ENCODE measurements at regions not wholly inside any gene's neighbourhood (a gene's known extent, or its start where the extent isn't known, plus 50 kb on each side); places are given as distances from the start of the nearest gene placed in this dataset.
"Not testable (repeated sequence)": the region's sequence is repeated elsewhere in the genome, so short reads cannot be mapped to it uniquely, and the experiment has no call there.

DNA sequence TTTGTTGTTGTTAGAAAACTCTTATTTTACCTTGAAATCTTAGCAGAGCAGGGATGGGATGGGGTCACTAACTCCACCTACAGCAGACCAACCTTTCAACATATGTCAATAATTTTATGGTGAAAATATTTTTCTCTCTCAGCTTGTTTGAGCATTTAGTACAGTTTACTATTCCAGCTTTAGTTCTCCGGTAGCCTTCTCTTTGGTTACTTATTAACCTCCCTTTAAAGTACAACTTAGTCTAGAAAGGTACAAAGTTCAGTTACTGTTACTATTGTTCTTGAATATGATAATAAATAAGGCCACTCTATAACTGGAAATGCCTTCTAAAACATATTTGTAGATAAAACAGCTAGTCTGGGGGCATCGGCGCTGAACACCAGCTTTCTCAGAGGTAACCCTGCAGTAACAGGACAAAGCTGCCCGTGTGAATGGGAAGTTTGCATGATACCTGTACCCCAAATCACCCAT, 233.3 kb downstream of the PCSK1 start:
- H3K27ac Mint-ChIP-seq, result no peak overlapping the region
- no peak for DNase-seq
- no peak for TF ChIP-seq CTCF (IDR thresholded peaks at IDR 0.05)
- peaks cover 3% of the 10 kb centered on the region for H3K27me3 Mint-ChIP-seq
- H3K4me1 Mint-ChIP-seq, result no peaks in the 10 kb centered on the region
- no peaks in the 10 kb centered on the region for H3K36me3 Mint-ChIP-seq (ENCODE audit: low read depth)
- H3K4me3 Mint-ChIP-seq, result no peak overlapping the region
- no peaks in the 10 kb centered on the region for H3K9me3 Mint-ChIP-seq
- ChIA-PET POLR2A (no interaction called here), CTCF (no interaction called here)
- intact Hi-C loops (cut with micrococcal nuclease), result no loop called here
- ATAC-seq (ENCODE audit: low read depth), result no peak

GRCh38 chr5:96198356-96199058, 234.5 kb downstream of the PCSK1 start:
- TF ChIP-seq CTCF (IDR thresholded peaks at IDR 0.05), result no peak
- intact Hi-C loops (cut with micrococcal nuclease), result no loop called here
- Mint-ChIP-seq H3K27ac (no peak overlapping the region), H3K36me3 (ENCODE audit: low read depth) (no peaks in the 10 kb centered on the region), H3K9me3 (no peaks in the 10 kb centered on the region), H3K27me3 (peaks cover 3% of the 10 kb centered on the region), H3K4me1 (no peaks in the 10 kb centered on the region), H3K4me3 (no peak overlapping the region)
- CTCF ChIA-PET, result no interaction called here
- DNase-seq (no peak), ATAC-seq (ENCODE audit: low read depth) (no peak)
- POLR2A ChIA-PET, result no interaction called here

- intact Hi-C loops (cut with micrococcal nuclease); CTCF ChIA-PET; H3K27me3 Mint-ChIP-seq; H3K4me3 Mint-ChIP-seq; ATAC-seq (ENCODE audit: low read depth); POLR2A ChIA-PET; H3K36me3 Mint-ChIP-seq (ENCODE audit: low read depth); H3K27ac Mint-ChIP-seq; H3K4me1 Mint-ChIP-seq; H3K9me3 Mint-ChIP-seq; DNase-seq: not testable (repeated sequence)
Measured at GRCh38 chr5:96197767-96198166, 235.3 kb downstream of the PCSK1 start.

DNA sequence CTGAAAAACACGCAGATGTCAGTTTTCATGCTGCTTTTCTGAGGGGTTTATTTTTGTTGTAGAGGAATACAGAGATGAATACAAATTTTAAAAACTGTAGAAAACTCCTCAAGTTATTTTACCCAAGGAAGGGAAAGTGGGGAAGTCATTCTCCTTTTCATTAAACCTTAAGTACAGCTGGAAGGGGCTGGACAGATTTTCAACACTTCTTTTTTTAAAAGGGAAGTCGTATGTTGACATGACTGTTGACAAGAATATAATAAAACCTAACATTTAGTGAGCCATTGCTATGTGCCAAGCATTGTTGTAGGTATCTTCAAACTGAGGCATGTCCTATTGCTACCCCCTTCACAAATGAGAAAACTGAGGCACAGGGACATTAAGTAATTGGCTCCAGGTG, 235.7 kb upstream of the ELL2 start:
- no peak for TF ChIP-seq CTCF (IDR thresholded peaks at IDR 0.05)
- no peak overlapping the region for H3K4me3 Mint-ChIP-seq

GRCh38 chr5:96196890-96197289, 235.2 kb upstream of the ELL2 start:
- DNase-seq (no peak), ATAC-seq (ENCODE audit: low read depth) (no peak)
- H3K27me3 Mint-ChIP-seq, result no peaks in the 10 kb centered on the region
- intact Hi-C loops (cut with micrococcal nuclease), result no loop called here
- H3K27ac Mint-ChIP-seq, result no peak overlapping the region
- H3K9me3 Mint-ChIP-seq, result no peaks in the 10 kb centered on the region
- POLR2A ChIA-PET, result no interaction called here
- H3K4me1 Mint-ChIP-seq, result no peaks in the 10 kb centered on the region
- no peaks in the 10 kb centered on the region for H3K36me3 Mint-ChIP-seq (ENCODE audit: low read depth)
- TF ChIP-seq CTCF (IDR thresholded peaks at IDR 0.05), result no peak
- no peak overlapping the region for H3K4me3 Mint-ChIP-seq
- CTCF ChIA-PET, result no interaction called here

More for the DNA sequence above, 235.7 kb upstream of the ELL2 start:
- ATAC-seq (ENCODE audit: low read depth) (no peak), DNase-seq (no peak)
- ChIA-PET CTCF (no interaction called here), POLR2A (no interaction called here)
- Mint-ChIP-seq H3K27me3 (peaks cover under 1% of the 10 kb centered on the region), H3K27ac (no peak overlapping the region), H3K36me3 (ENCODE audit: low read depth) (no peaks in the 10 kb centered on the region), H3K9me3 (no peaks in the 10 kb centered on the region), H3K4me1 (no peaks in the 10 kb centered on the region)
- intact Hi-C loops (cut with micrococcal nuclease), result no loop called here

GRCh38 chr5:96196407-96196806, 234.8 kb upstream of the ELL2 start:
- Mint-ChIP-seq H3K9me3 (no peaks in the 10 kb centered on the region), H3K27ac (no peak overlapping the region), H3K4me1 (no peaks in the 10 kb centered on the region), H3K4me3 (no peak overlapping the region), H3K27me3 (no peaks in the 10 kb centered on the region), H3K36me3 (ENCODE audit: low read depth) (no peaks in the 10 kb centered on the region)
- intact Hi-C loops (cut with micrococcal nuclease), result no loop called here
- no peak for ATAC-seq (ENCODE audit: low read depth)
- ChIA-PET CTCF (no interaction called here), POLR2A (no interaction called here)
- no peak for TF ChIP-seq CTCF (IDR thresholded peaks at IDR 0.05)
- no peak for DNase-seq
